ENCODE measurements at regions not wholly inside any gene's neighbourhood (a gene's known extent, or its start where the extent isn't known, plus 50 kb on each side); places are given as distances from the start of the nearest gene placed in this dataset.

GRCh38 chr17:73711916-73712315 lies 67.7 kb upstream of the SDK2 start:
- in situ Hi-C loops (cut with MboI), result no loop called here
- POLR2A ChIA-PET, result no interaction called here
- CTCF ChIA-PET (ENCODE audit: low intra/inter-chr PET ratio), result no interaction called here

DNA sequence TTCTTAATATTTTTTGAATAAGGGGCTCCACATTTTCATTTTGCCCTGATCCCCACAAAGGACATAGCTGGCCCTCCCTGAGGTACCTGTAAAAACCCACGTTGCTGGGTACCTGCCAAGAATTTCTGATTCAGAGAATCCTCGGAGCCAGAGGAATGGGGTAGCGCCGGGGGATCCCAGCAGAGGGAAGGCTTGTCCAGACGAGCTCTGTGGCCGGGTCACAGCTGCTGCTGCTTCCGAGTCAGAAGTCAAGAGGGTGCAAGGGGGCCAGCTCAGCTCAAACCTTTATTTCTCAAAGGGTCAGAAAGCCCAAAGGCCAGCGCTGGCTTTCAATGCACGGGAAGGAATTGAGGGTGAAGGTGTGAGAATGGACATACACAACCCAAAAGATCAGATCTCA lies 68.9 kb upstream of the SDK2 start:
- intact Hi-C loops (cut with micrococcal nuclease) (no loop called here), in situ Hi-C loops (cut with MboI) (no loop called here)
- Histone ChIP-seq H3K9me3 (replicated peaks; ENCODE audit: control insufficient read depth, insufficient read depth, low read depth, low read length) (no peaks in the 10 kb centered on the region), H3K4me3 (no peak overlapping the region), H3K4me1 (replicated peaks in 1 of 2; ENCODE audit: control insufficient read depth in 2 of 2, insufficient read depth in 2 of 2, low read length in 2 of 2) (no peaks in the 10 kb centered on the region), H3K27me3 (ENCODE audit: control insufficient read depth in 2 of 2, insufficient read depth in 2 of 2, low read length in 2 of 2) (peaks cover 3 to 20% of the 10 kb centered on the region in 2 experiments; a peak in 3 of 5 replicates), H2AFZ (ENCODE audit: low read depth, low read length) (no peak overlapping the region), H3K27ac (ENCODE audit: extremely low read depth, low read depth, low read length) (no peak overlapping the region), H3K9me1 (ENCODE audit: control insufficient read depth, insufficient read depth, low read length) (no peaks in the 10 kb centered on the region), H4K20me1 (replicated peaks; ENCODE audit: control insufficient read depth, insufficient read depth, low read length) (peaks cover 15% of the 10 kb centered on the region; the same call in 1 of the 2 replicates), H3K79me2 (ENCODE audit: control insufficient read depth, insufficient read depth, low read length) (no peaks in the 10 kb centered on the region), H3K4me2 (ENCODE audit: insufficient read depth, low read length) (no peak overlapping the region), H3K36me3 (ENCODE audit: control insufficient read depth, insufficient read depth, low read length) (no peaks in the 10 kb centered on the region), H3K9ac (ENCODE audit: insufficient read depth in 1 of 2, low read depth in 2 of 2, low read length in 2 of 2) (no peak overlapping the region)
- CTCF ChIA-PET (ENCODE audit: low intra/inter-chr PET ratio), result no interaction called here
- DNase-seq (ENCODE audit: extremely low read depth in 1 of 4, low spot score in 3 of 4) (no peak), ATAC-seq (no peak), FAIRE-seq (no peak)
- BruUV-seq (replicated peaks), result no TSS peak
- POLR2A ChIA-PET, result interaction anchor here (0.7 kb wide), 1 partner anchor 324 kb away, joined by 3 read pairs; no protein-coding TSS in a partner anchor
- 3% methylated on average over 9 of the region's 9 CpGs for WGBS (ENCODE audit: insufficient coverage, low coverage, missing lambda C conversion rate)
- TF ChIP-seq MAX (CRISPR knock-in tag; IDR thresholded peaks at IDR 0.05), result no peak
- TF ChIP-seq ZNF778 (CRISPR knock-in tag; IDR thresholded peaks at IDR 0.05), result no peak
- no peak for TF ChIP-seq BRD4 (IDR thresholded peaks at IDR 0.05)
- TF ChIP-seq HSF4 (CRISPR knock-in tag; IDR thresholded peaks at IDR 0.05; ENCODE audit: borderline replicate concordance), result no peak
- TF ChIP-seq, protein P1, sequence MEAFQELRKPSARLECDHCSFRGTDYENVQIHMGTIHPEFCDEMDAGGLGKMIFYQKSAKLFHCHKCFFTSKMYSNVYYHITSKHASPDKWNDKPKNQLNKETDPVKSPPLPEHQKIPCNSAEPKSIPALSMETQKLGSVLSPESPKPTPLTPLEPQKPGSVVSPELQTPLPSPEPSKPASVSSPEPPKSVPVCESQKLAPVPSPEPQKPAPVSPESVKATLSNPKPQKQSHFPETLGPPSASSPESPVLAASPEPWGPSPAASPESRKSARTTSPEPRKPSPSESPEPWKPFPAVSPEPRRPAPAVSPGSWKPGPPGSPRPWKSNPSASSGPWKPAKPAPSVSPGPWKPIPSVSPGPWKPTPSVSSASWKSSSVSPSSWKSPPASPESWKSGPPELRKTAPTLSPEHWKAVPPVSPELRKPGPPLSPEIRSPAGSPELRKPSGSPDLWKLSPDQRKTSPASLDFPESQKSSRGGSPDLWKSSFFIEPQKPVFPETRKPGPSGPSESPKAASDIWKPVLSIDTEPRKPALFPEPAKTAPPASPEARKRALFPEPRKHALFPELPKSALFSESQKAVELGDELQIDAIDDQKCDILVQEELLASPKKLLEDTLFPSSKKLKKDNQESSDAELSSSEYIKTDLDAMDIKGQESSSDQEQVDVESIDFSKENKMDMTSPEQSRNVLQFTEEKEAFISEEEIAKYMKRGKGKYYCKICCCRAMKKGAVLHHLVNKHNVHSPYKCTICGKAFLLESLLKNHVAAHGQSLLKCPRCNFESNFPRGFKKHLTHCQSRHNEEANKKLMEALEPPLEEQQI (IDR thresholded peaks at IDR 0.05), result no peak
- no peak for TF ChIP-seq ZNF143 (CRISPR knock-in tag; IDR thresholded peaks at IDR 0.05)
- no peak for TF ChIP-seq KAT7 (CRISPR knock-in tag; IDR thresholded peaks at IDR 0.05; ENCODE audit: borderline replicate concordance)
- TF ChIP-seq, protein P2, sequence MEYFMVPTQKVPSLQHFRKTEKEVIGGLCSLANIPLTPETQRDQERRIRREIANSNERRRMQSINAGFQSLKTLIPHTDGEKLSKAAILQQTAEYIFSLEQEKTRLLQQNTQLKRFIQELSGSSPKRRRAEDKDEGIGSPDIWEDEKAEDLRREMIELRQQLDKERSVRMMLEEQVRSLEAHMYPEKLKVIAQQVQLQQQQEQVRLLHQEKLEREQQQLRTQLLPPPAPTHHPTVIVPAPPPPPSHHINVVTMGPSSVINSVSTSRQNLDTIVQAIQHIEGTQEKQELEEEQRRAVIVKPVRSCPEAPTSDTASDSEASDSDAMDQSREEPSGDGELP (CRISPR knock-in tag; IDR thresholded peaks at IDR 0.05; ENCODE audit: borderline replicate concordance), result no peak
- no peak for TF ChIP-seq CBX8 (IDR thresholded peaks at IDR 0.05; ENCODE audit: borderline replicate concordance, extremely low read depth, low read depth, low read length, poor library complexity, severe bottlenecking)
- no peak for TF ChIP-seq TARDBP (IDR thresholded peaks at IDR 0.05)
- no peak for TF ChIP-seq HLTF (IDR thresholded peaks at IDR 0.05)

More at GRCh38 chr17:73711916-73712315, 67.7 kb upstream of the SDK2 start:
- Histone ChIP-seq H3K27me3 (ENCODE audit: control insufficient read depth in 2 of 2, insufficient read depth in 2 of 2, low read length in 2 of 2) (peaks cover 3 to 15% of the 10 kb centered on the region in 2 experiments; a peak in 2 of 5 replicates), H3K4me3 (no peak overlapping the region), H3K9ac (ENCODE audit: insufficient read depth in 1 of 2, low read depth in 2 of 2, low read length in 2 of 2) (no peak overlapping the region), H3K4me1 (replicated peaks in 1 of 2; ENCODE audit: control insufficient read depth in 2 of 2, insufficient read depth in 2 of 2, low read length in 2 of 2) (no peaks in the 10 kb centered on the region), H3K79me2 (ENCODE audit: control insufficient read depth, insufficient read depth, low read length) (no peaks in the 10 kb centered on the region), H3K27ac (ENCODE audit: extremely low read depth, low read depth, low read length) (no peak overlapping the region), H4K20me1 (replicated peaks; ENCODE audit: control insufficient read depth, insufficient read depth, low read length) (peaks cover 15% of the 10 kb centered on the region; the same call in 1 of the 2 replicates), H3K4me2 (ENCODE audit: insufficient read depth, low read length) (no peak overlapping the region), H3K36me3 (ENCODE audit: control insufficient read depth, insufficient read depth, low read length) (no peaks in the 10 kb centered on the region), H2AFZ (ENCODE audit: low read depth, low read length) (no peak overlapping the region), H3K9me1 (ENCODE audit: control insufficient read depth, insufficient read depth, low read length) (no peaks in the 10 kb centered on the region), H3K9me3 (replicated peaks; ENCODE audit: control insufficient read depth, insufficient read depth, low read depth, low read length) (no peaks in the 10 kb centered on the region)
- BruUV-seq (replicated peaks), result no TSS peak
- WGBS (ENCODE audit: insufficient coverage, low coverage, missing lambda C conversion rate), result 0% methylated on average over 8 of the region's 8 CpGs
- ATAC-seq (no peak), DNase-seq (ENCODE audit: extremely low read depth in 1 of 4, low spot score in 3 of 4) (no peak), FAIRE-seq (no peak)
- intact Hi-C loops (cut with micrococcal nuclease), result no loop called here
- TF ChIP-seq POLR3A (IDR thresholded peaks at IDR 0.05; ENCODE audit: borderline replicate concordance, extremely low read depth, insufficient read depth, insufficient read length) (no peak), CBX5 (IDR thresholded peaks at IDR 0.05; ENCODE audit: borderline replicate concordance, low read depth) (no peak), ZNF354B (CRISPR knock-in tag; IDR thresholded peaks at IDR 0.05) (no peak)
